GM12874 (cell line): ENCODE measurements at regions not wholly inside any gene's neighbourhood (a gene's known extent, or its start where the extent isn't known, plus 50 kb on each side); places are given as distances from the start of the nearest gene placed in this dataset.

Source experiments
- TF ChIP-seq, protein P1 (sequence below): IDR thresholded peaks from 2 replicates; pipeline ENCODE4 v1.5.1; 2011; ENCODE audit warnings: low read depth, mild to moderate bottlenecking, control low read depth, low read length, moderate library complexity; ENCODE audit not compliant: insufficient read depth

DNA sequence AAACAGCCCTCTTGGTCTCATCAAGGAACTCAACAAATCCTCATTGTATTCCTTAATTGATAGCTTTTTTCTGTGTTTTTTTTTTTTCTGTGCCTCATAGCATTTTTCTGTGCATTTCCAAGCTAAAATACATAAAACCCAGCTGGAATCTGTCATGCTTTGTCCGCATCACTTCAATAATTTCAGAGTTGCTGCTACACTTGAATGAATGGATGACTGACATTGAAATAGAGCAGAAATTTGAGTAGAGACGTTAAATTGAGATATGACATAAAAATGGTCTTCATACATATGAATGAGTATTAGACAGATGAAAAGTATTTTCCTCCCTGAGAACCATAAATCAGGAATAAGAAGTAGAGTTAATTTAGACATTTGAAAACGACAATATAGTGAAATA, 593.2 kb downstream of the TMA16 start:
- TF ChIP-seq, protein P1, sequence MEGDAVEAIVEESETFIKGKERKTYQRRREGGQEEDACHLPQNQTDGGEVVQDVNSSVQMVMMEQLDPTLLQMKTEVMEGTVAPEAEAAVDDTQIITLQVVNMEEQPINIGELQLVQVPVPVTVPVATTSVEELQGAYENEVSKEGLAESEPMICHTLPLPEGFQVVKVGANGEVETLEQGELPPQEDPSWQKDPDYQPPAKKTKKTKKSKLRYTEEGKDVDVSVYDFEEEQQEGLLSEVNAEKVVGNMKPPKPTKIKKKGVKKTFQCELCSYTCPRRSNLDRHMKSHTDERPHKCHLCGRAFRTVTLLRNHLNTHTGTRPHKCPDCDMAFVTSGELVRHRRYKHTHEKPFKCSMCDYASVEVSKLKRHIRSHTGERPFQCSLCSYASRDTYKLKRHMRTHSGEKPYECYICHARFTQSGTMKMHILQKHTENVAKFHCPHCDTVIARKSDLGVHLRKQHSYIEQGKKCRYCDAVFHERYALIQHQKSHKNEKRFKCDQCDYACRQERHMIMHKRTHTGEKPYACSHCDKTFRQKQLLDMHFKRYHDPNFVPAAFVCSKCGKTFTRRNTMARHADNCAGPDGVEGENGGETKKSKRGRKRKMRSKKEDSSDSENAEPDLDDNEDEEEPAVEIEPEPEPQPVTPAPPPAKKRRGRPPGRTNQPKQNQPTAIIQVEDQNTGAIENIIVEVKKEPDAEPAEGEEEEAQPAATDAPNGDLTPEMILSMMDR = no peak

DNA sequence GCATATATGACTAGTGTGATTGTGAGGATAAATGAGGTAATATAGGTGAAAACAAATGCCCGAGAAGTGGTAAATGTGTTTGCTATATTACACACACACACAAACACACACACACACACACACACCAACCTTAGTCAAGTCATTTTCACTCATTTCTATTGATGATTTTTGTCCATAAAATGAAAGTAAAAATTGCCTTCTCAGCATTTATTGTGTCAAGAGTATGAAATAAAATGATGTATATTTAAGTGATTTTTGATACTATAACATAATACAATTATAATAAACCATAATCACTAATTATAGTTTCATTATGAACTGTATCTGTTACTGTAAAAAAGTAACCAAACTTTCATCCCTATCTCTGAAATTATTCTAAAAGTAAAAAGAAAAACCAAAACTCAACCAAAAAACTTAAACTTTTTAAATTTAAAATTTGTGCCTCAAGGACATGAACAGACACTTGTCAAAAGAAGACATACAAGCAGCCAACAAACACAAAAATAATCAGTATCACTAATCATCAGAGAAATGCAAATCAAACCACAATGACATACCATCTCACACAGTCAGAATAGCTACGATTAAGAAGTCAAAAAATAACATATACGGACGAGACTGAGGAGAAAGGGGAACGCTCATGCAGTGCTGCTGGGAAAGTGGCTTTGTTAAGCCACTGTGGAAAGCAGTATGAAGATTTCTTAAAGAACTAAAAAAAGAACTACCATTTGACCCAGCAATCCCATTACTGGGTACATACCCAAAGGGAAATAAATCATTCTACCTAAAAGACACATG, 601.0 kb downstream of the TMA16 start:
- TF ChIP-seq, protein P1 = no peak

DNA sequence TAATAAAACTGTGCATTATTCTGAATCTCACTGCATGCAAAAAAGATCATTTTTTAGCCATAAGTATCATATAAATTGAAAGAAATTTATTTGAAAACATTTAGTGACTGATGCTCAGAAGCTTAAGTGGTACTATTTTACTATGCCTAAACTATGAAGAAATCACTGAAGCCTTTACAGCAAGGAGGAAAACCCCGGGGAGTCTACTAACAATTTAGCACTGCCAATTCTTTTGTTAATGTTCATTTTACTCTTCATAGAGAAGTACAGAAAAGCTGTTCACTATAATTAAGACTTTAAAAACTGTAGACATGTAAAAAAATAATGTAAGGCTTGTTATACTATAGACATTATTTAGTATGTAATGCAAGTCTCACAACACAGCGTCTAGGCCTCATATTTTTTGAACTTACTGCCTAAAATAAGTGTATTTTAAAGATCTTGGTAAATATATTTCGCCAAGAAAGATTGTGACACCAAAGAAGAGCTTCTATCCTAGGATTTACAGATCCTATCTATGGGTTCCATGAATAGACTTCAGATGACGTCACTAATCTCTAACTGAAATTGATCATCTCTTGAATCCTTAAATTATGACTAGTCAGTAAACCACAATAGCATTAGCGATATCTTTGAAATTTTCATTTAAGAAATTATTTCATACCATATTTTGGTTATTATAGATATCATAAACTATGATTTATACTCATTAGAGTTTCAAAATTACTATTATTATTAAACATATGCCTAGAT, 602.5 kb downstream of the TMA16 start:
- TF ChIP-seq, protein P1 = no peak

DNA sequence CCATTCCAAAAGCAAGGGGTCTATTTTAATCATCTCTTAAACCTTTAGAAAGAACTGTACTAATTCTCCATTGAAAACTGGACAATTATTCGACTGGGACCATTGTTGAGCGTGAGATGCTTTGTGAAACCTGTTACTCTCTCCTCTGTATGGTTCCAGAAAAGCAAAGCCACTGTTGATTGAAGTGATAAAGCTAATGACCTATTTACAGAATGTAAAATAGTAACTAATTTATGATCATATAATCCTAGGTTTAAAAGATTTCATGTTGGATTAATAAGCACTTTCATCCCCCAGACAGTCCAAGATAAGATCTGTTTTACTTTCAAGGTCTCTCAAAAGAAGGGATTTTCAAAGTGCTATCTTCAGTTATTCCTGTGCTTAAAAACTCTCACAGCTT, 614.5 kb downstream of the TMA16 start:
- TF ChIP-seq, protein P1 = no peak

DNA sequence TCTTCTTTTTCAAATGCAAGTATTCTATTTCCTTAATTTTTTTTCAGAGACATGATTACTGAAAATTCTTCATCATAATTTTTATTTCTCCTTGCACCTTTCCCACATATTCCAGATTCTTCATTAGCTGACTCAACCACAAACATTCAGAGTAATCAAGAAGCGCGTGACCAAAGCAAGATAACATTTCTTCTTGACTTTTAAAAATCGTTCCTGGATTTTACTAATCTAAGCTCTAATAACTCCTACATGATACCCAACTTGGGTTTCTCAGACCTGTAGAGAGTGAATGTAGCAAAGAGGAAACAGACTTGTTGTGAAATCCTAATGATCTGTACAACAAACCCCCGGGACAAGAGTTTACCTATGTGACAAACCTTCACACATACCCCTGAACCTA, 615.0 kb downstream of the TMA16 start:
- TF ChIP-seq, protein P1 = no peak

DNA sequence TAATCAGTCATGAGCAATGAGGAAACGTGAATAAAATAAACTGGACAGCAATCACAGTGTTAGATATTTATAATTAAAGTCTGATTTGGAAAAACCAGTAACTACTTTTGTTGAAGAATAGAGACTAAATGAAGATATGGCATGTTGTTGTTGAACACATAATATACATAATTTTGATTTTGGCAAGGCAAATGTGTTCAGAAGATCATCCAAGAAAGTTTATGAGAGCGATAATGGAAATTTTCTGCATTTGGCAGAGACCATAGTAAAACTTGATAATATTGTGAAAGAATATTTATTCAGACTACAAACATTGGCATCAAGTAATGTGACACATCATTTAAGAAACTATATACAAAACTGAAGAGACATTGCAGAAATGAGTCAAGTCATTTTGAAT, 620.7 kb downstream of the TMA16 start:
- TF ChIP-seq, protein P1 = no peak

DNA sequence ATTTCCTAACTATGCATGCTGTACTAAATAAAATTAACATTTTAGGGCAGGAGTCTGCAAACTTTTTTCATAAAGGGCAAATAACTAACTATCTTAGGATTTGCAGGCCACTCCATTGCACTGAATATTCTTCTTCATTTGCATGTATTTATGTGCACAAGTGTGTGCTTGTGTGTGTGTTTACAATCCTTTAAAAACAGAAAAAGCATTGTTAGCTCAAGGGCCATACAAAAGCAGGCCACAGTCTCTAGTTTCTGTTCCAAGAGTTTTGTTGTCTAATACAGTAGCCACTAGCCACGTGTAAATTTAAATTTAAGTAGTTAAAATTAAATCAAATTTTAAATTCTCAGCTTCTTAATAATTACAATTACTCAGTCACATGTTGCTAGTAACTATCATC, 621.8 kb downstream of the TMA16 start:
- TF ChIP-seq, protein P1 = no peak
